ENCODE measurements at regions not wholly inside any gene's neighbourhood (a gene's known extent, or its start where the extent isn't known, plus 50 kb on each side); places are given as distances from the start of the nearest gene placed in this dataset.

- TF ChIP-seq ZNF407 (CRISPR knock-in tag; IDR thresholded peaks at IDR 0.05; ENCODE audit: not compliant biosample characterization), result no peak
- no peak for TF ChIP-seq ZNF614 (CRISPR knock-in tag; IDR thresholded peaks at IDR 0.05; ENCODE audit: borderline replicate concordance)
- TF ChIP-seq ZFP90 (CRISPR knock-in tag; IDR thresholded peaks at IDR 0.05; ENCODE audit: borderline replicate concordance), result no peak
- no peak for TF ChIP-seq FOXJ3 (CRISPR knock-in tag; IDR thresholded peaks at IDR 0.05; ENCODE audit: borderline replicate concordance)
- TF ChIP-seq HCFC1 (IDR thresholded peaks at IDR 0.05; ENCODE audit: low read depth, low read length), result no peak
- no peak for TF ChIP-seq MYNN (CRISPR knock-in tag; IDR thresholded peaks at IDR 0.05; ENCODE audit: low read depth)
- TF ChIP-seq ZNF18 (CRISPR knock-in tag; IDR thresholded peaks at IDR 0.05; ENCODE audit: insufficient replicate concordance), result no peak
- no peak for TF ChIP-seq ZNF800 (CRISPR knock-in tag; IDR thresholded peaks at IDR 0.05)
- TF ChIP-seq GATAD2A (CRISPR knock-in tag; IDR thresholded peaks at IDR 0.05), result no peak
- no peak for TF ChIP-seq ARNTL (CRISPR knock-in tag; IDR thresholded peaks at IDR 0.05)
- no peak for TF ChIP-seq ZNF180 (CRISPR knock-in tag; IDR thresholded peaks at IDR 0.05; ENCODE audit: borderline replicate concordance, low read depth)
- TF ChIP-seq IRF1 (CRISPR knock-in tag; IDR thresholded peaks at IDR 0.05; ENCODE audit: low read depth), result no peak
- no peak for TF ChIP-seq PAXIP1 (CRISPR knock-in tag; conservative IDR thresholded peaks at IDR 0.05)
- TF ChIP-seq ZNF17 (CRISPR knock-in tag; IDR thresholded peaks at IDR 0.05), result no peak
These were observed 80.5 kb upstream of the ETV1 start (continued) for GRCh38 chr7:14069961-14070360.
